Lower leg skin (tissue), 4 donors: ENCODE measurements at regions not wholly inside any gene's neighbourhood (a gene's known extent, or its start where the extent isn't known, plus 50 kb on each side); places are given as distances from the start of the nearest gene placed in this dataset.

Experiments used
- DNase-seq, 2 donors: peaks; one replicate each; pipeline ENCODE4 v3.0.0-alpha.2; 2019; ENCODE audit warnings: low spot score in 2 of 2
- H3K4me3 ChIP-seq: fragments of 200-600 bp; sonication (generic); 2 replicates; pipeline ENCODE4 v1.5.1; 2017; ENCODE audit warnings: mild to moderate bottlenecking, low read depth; ENCODE audit not compliant: poor library complexity, severe bottlenecking
- POLR2A ChIP-seq, 2 donors: fragments of 450-650 bp; IDR thresholded peaks; one replicate each; pipeline ENCODE4 v1.6.1; 2016 to 2017; ENCODE audit warnings: antibody characterized with exemption in 2 of 2, mild to moderate bottlenecking in 1 of 2, moderate library complexity in 1 of 2
- WGBS, 2 donors: methylation state at CpG; one replicate each; pipeline ENCODE4 v1.1.5; 2018; 5-methylcytosine and 5-hydroxymethylcytosine counted together
- intact Hi-C: fragments of 100-400 bp; cut with DNase I; formaldehyde crosslinking; loops from one replicate; pipeline ENCODE4 v1.15.0; 2023; ENCODE audit warnings: low total_unique reads
- TF ChIP-seq, protein P1 (sequence below), 3 donors: fragments of 450-650 bp; IDR thresholded peaks; one replicate each; pipeline ENCODE4 v1.5.1; 2016; ENCODE audit warnings: antibody characterized with exemption in 3 of 3, mild to moderate bottlenecking in 3 of 3, moderate library complexity in 2 of 3

DNA sequence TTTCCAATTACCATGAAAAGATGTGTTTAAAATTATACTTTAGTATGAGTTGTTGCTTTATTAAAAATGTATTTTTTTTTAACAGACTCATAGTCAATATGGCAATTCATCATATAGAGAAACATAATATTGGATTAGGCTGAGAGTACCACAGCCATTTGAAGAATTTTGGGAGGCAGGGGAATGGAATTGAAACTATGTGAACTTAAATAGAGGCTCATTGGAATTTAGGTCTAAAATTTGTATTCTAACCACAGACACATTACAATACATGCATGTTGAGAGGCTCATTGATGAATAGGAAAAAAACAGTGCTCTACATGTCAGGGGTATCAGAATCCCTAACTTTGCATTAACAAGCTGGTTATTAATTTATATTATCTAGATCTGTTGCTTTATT lies 269.6 kb downstream of the DKK2 start:
- TF ChIP-seq, protein P1, sequence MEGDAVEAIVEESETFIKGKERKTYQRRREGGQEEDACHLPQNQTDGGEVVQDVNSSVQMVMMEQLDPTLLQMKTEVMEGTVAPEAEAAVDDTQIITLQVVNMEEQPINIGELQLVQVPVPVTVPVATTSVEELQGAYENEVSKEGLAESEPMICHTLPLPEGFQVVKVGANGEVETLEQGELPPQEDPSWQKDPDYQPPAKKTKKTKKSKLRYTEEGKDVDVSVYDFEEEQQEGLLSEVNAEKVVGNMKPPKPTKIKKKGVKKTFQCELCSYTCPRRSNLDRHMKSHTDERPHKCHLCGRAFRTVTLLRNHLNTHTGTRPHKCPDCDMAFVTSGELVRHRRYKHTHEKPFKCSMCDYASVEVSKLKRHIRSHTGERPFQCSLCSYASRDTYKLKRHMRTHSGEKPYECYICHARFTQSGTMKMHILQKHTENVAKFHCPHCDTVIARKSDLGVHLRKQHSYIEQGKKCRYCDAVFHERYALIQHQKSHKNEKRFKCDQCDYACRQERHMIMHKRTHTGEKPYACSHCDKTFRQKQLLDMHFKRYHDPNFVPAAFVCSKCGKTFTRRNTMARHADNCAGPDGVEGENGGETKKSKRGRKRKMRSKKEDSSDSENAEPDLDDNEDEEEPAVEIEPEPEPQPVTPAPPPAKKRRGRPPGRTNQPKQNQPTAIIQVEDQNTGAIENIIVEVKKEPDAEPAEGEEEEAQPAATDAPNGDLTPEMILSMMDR (IDR thresholded peaks at IDR 0.05), result no peak
- no peak for TF ChIP-seq POLR2A (IDR thresholded peaks at IDR 0.05)
- H3K4me3 ChIP-seq, result no peak overlapping the region
- no peak for DNase-seq
- intact Hi-C loops, result no loop called here

DNA sequence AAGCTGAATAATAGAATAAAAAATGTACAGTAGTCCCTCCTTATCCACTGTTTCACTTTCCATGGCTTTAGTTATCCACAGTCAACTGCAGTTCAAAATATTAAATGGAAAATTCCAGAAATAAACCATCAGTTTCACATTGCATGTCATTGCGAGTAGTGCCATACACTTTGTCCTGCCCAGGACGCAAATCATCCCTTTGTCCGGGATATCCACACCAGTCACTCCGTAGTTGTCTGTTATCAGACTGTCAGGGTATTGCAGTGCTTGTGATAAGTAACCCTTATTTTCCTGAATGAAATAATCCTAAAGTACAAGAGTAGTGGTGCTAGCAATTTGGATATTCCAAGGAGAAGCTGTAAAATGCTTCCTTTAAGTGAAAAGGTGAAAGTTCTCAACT lies 271.3 kb downstream of the DKK2 start:
- DNase-seq, result no peak
- H3K4me3 ChIP-seq, result no peak overlapping the region
- intact Hi-C loops, result no loop called here
- TF ChIP-seq, protein P1 (IDR thresholded peaks at IDR 0.05), result no peak
- no peak for TF ChIP-seq POLR2A (IDR thresholded peaks at IDR 0.05)
- WGBS, 2 donors, result 85 to 86% methylated on average over 4 of the region's 4 CpGs

DNA sequence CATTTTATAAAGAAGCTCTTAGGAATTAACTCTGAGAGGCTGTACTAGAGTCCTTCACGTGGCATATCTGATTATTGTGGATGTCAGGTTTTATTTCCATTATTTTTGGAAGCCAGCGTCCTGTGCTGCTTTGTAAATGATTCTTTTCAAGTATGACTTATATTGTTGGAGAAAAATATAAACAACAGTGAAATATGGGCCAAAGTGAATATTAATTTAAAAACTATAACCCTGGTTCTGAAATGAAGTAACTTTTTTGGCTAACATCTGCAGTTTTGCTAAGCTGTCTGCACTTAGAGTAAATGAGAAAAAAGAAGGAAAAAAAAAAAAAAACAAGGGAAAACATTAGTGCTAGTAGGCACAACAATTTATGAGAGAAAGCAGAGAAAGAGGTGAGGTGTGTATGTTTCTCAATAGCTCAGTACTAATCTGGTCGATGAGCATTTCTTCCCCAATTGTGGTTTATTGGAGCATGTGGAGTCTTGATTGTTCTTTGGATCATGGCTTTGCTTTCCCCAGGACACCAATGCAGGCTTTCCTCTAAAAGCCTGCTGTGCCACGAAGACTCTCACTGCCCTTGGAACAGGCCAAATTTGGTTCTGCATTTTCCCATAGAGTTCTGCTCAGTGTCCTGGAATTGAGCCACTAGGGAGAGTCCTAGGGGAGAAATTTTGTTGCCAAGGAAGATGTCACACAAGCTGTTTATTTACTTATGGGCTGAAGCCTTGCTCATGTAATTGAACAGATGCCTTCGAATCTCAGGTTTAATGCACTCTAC lies 273.3 kb downstream of the DKK2 start:
- no peak overlapping the region for H3K4me3 ChIP-seq
- DNase-seq, result no peak
- WGBS, 2 donors, result 45 to 49% methylated on average over 5 of the region's 5 CpGs
- intact Hi-C loops, result no loop called here
- TF ChIP-seq POLR2A (IDR thresholded peaks at IDR 0.05), result no peak
- TF ChIP-seq, protein P1 (IDR thresholded peaks at IDR 0.05), result no peak

DNA sequence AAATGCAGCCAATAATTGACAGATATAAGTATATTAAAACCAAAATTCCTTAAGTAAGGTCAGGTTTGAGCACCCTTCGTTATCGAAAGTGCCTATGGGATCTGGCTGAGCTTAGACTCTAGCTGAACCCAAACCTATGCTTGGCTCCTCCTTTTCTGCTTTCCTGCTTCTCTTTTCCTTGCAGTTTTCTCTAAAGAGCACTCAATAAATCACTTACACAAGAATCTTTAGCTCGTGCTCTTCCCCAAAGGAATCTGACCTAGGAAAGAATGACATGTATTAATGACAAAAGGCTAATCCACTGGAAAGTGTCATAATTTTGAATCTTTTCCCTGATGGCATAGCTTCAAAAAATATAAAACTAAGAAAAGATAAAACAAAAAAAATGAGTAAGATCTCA lies 282.7 kb downstream of the DKK2 start:
- TF ChIP-seq POLR2A (IDR thresholded peaks at IDR 0.05), result no peak
- TF ChIP-seq, protein P1 (IDR thresholded peaks at IDR 0.05), result no peak
- H3K4me3 ChIP-seq, result no peak overlapping the region
- no peak for DNase-seq
- 27% methylated on average over 3 of the region's 3 CpGs for WGBS, 2 donors
- intact Hi-C loops, result no loop called here

DNA sequence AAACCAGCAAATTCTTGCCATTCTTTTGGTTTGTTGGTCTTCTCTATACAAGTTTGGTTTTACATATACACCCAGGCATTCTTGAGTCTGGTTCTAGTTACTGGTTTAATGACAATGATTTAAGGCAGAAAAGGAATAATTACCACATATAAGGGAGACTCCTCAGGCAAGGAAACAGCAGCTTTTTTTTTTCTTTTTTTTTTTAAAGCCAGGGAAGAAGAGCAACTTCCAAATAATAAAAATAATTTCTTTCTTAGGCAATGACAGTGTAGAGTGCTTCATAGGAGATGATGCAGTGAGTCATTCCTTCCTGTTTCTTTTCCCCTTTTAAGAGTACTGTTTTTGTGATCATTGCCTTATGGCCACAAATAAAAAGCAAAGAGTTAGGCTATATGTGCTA lies 289.7 kb downstream of the DKK2 start:
- intact Hi-C loops, result no loop called here
- H3K4me3 ChIP-seq, result no peak overlapping the region
- DNase-seq, result no peak
- TF ChIP-seq, protein P1 (IDR thresholded peaks at IDR 0.05), result no peak
- TF ChIP-seq POLR2A (IDR thresholded peaks at IDR 0.05), result no peak

DNA sequence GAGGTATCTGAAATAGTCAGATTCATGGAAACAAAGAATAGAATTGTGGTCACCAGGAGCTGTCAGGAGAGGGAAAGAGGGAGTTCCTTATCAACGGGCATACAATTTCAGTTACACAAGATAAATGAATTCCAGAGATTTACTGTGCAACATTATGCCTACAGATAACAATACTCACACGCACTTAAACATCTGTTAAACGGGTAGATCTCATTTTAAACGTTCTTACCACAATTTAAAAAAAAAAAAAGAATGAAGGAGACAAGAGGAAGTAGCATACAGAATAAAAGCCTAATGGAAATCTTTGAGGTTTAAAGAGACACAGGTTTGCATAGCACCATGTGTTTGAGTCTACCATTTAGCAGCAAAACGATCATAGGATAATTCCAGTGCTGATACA lies 298.0 kb downstream of the DKK2 start:
- no peak for DNase-seq
- H3K4me3 ChIP-seq, result no peak overlapping the region
- intact Hi-C loops, result no loop called here
- WGBS, 2 donors, result 70 to 75% methylated on average over 5 of the region's 5 CpGs
- no peak for TF ChIP-seq POLR2A (IDR thresholded peaks at IDR 0.05)
- TF ChIP-seq, protein P1 (IDR thresholded peaks at IDR 0.05), result no peak
